GM23338 (cell line): ENCODE measurements at regions not wholly inside any gene's neighbourhood (a gene's known extent, or its start where the extent isn't known, plus 50 kb on each side); places are given as distances from the start of the nearest gene placed in this dataset.
"Not testable (repeated sequence)": the region's sequence is repeated elsewhere in the genome, so short reads cannot be mapped to it uniquely, and the experiment has no call there.

Experiments used
- ATAC-seq: fragments of 200-7000 bp; cut with Tn5 transposase; 3 replicates; pipeline ENCODE4 v1.9.1; 2020
- DNase-seq: peaks from one replicate; pipeline ENCODE4 v3.0.0-alpha.2; 2015; ENCODE audit warnings: low spot score
- H2AFZ ChIP-seq: fragments of 200-600 bp; sonication (generic); 2 replicates; pipeline ENCODE4 v1.8.0; 2016; ENCODE audit warnings: antibody characterized with exemption, mild to moderate bottlenecking, moderate library complexity
- H3F3A ChIP-seq: fragments of 200-600 bp; sonication (generic); replicated peaks from 2 replicates; pipeline ENCODE4 v1.8.0; 2017; ENCODE audit warnings: antibody characterized with exemption, mixed run types, low read depth
- H3K27ac ChIP-seq: fragments of 200-600 bp; sonication (generic); 2 replicates; pipeline ENCODE4 v1.6.1; 2016; ENCODE audit warnings: low read depth
- H3K27me3 ChIP-seq: fragments of 200-600 bp; sonication (generic); 2 replicates; pipeline ENCODE4 v1.8.0; 2016; ENCODE audit warnings: mild to moderate bottlenecking, mixed run types, moderate library complexity; ENCODE audit not compliant: insufficient read depth
- H3K36me3 ChIP-seq: fragments of 200-600 bp; sonication (generic); 2 replicates; pipeline ENCODE4 v1.8.0; 2016; ENCODE audit warnings: mild to moderate bottlenecking; ENCODE audit not compliant: insufficient read depth
- H3K4me1 ChIP-seq: fragments of 200-600 bp; sonication (generic); 2 replicates; pipeline ENCODE4 v1.8.0; 2016; ENCODE audit warnings: mild to moderate bottlenecking, moderate library complexity; ENCODE audit not compliant: insufficient read depth
- H3K4me2 ChIP-seq: fragments of 200-600 bp; sonication (generic); 2 replicates; pipeline ENCODE4 v1.7.1; 2017; ENCODE audit warnings: mixed run types
- H3K4me3 ChIP-seq: fragments of 200-600 bp; sonication (generic); 2 replicates; pipeline ENCODE4 v1.6.1; 2016; ENCODE audit warnings: mixed run types
- H3K79me2 ChIP-seq: fragments of 200-600 bp; sonication (generic); replicated peaks from 2 replicates; pipeline ENCODE4 v1.8.0; 2017; ENCODE audit warnings: mild to moderate bottlenecking; ENCODE audit not compliant: insufficient read depth
- H3K9me2 ChIP-seq: fragments of 200-600 bp; sonication (generic); 2 replicates; pipeline ENCODE4 v1.8.0; 2017; ENCODE audit not compliant: insufficient read depth
- H4K20me1 ChIP-seq: fragments of 200-600 bp; sonication (generic); replicated peaks from 2 replicates; pipeline ENCODE4 v1.8.0; 2017; ENCODE audit warnings: mild to moderate bottlenecking; ENCODE audit not compliant: insufficient read depth
- H3K27ac Mint-ChIP-seq: 2 replicates; pipeline ENCODE4 v1.8.0; 2020; ENCODE audit warnings: inconsistent platforms, mild to moderate bottlenecking, moderate library complexity, mixed read lengths
- H3K27me3 Mint-ChIP-seq: 3 replicates; pipeline ENCODE4 v1.8.0; 2022; ENCODE audit warnings: low read depth, mild to moderate bottlenecking, moderate library complexity, mixed read lengths, inconsistent platforms; ENCODE audit not compliant: insufficient read depth, poor library complexity
- H3K36me3 Mint-ChIP-seq: 3 replicates; pipeline ENCODE4 v1.8.0; 2021; ENCODE audit warnings: low read depth, mild to moderate bottlenecking, inconsistent platforms, moderate library complexity, mixed read lengths
- H3K4me1 Mint-ChIP-seq: 3 replicates; pipeline ENCODE4 v1.8.0; 2020; ENCODE audit warnings: mild to moderate bottlenecking, inconsistent platforms, mixed read lengths
- H3K4me3 Mint-ChIP-seq: 3 replicates; pipeline ENCODE4 v1.8.0; 2021; ENCODE audit warnings: moderate library complexity, mild to moderate bottlenecking, inconsistent platforms, mixed read lengths
- H3K9me3 Mint-ChIP-seq: 3 replicates; pipeline ENCODE4 v1.8.0; 2020; ENCODE audit warnings: moderate library complexity, mild to moderate bottlenecking, inconsistent platforms, mixed read lengths
- CREB1 ChIP-seq: fragments of 250-450 bp; sonication (Bioruptor Pico); IDR thresholded peaks from 2 replicates; pipeline ENCODE4 v1.5.0; 2020; ENCODE audit warnings: low read depth, mild to moderate bottlenecking, moderate library complexity
- EZH2 ChIP-seq: fragments of 200-600 bp; sonication (generic); IDR thresholded peaks from one replicate; pipeline ENCODE4 v1.8.0; 2017; ENCODE audit warnings: antibody characterized with exemption, mild to moderate bottlenecking, low read depth; ENCODE audit not compliant: unreplicated experiment
- JUNB ChIP-seq: IDR thresholded peaks from one replicate; pipeline ENCODE4 v1.6.1; 2016; ENCODE audit warnings: antibody characterized with exemption; ENCODE audit not compliant: unreplicated experiment
- NANOG ChIP-seq: IDR thresholded peaks from 2 replicates; pipeline ENCODE4 v1.6.1; 2016; ENCODE audit warnings: antibody characterized with exemption, borderline replicate concordance
- POLR2AphosphoS5 ChIP-seq: IDR thresholded peaks from 2 replicates; pipeline ENCODE4 v1.6.1; 2016; ENCODE audit warnings: antibody characterized with exemption, low read depth
- STAT1 ChIP-seq: IDR thresholded peaks from one replicate; pipeline ENCODE4 v1.6.1; 2016; ENCODE audit warnings: antibody characterized with exemption; ENCODE audit not compliant: unreplicated experiment
- ZNF114 ChIP-seq: fragments of 250-450 bp; sonication (Bioruptor Pico); IDR thresholded peaks from 2 replicates; pipeline ENCODE4 v1.5.0; 2020; ENCODE audit warnings: mild to moderate bottlenecking, moderate library complexity
- ZNF331 ChIP-seq: fragments of 250-450 bp; sonication (Bioruptor Pico); IDR thresholded peaks from 2 replicates; pipeline ENCODE4 v1.5.0; 2020; ENCODE audit warnings: low read depth, mild to moderate bottlenecking, moderate library complexity
- TF ChIP-seq, protein P1 (sequence below): IDR thresholded peaks from 2 replicates; pipeline ENCODE4 v1.6.1; 2016; ENCODE audit warnings: antibody characterized with exemption
- TF ChIP-seq, protein P2 (sequence below), 2 experiments: fragments of 200-600 bp in 1 of 2; sonication (generic) in 1 of 2; conservative IDR thresholded peaks; 2 replicates each; pipeline versions ENCODE4 v1.5.1 to v1.6.1; 2016 to 2017; ENCODE audit warnings: antibody characterized with exemption in 2 of 2, low read depth in 2 of 2, mild to moderate bottlenecking in 2 of 2, moderate library complexity in 1 of 2
- TF ChIP-seq, protein P3 (sequence below): fragments of 250-450 bp; sonication (Bioruptor Pico); IDR thresholded peaks from 2 replicates; pipeline ENCODE4 v1.5.0; 2020; ENCODE audit warnings: mild to moderate bottlenecking, moderate library complexity
- TF ChIP-seq, protein P4 (sequence below): IDR thresholded peaks from one replicate; pipeline ENCODE4 v1.6.1; 2018; ENCODE audit warnings: antibody characterized with exemption; ENCODE audit not compliant: unreplicated experiment

DNA sequence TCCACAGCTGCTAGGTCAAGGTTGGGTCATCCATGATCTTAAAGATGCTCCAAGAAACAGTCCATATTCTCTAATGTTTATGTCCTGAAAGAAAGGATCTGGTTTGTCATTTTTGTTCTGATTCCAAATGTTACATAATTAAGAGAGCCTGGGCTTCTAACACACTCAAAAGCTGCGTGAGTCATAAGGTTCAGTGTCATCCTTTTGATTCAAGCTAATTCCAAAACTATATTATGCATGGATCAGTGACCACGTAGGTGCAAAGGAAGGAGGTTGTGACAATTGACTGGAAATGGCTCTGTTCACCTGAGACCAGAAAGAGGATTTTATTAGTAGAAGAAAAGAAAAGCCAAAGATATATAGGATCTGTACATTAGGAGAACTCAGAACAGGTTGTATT, 268.7 kb upstream of the GK2 start:
- Mint-ChIP-seq H3K27ac (no peak overlapping the region), H3K36me3 (peaks cover 3% of the 10 kb centered on the region; the same call in 1 of the 3 replicates), H3K4me3 (no peak overlapping the region), H3K9me3 (peaks cover 12% of the 10 kb centered on the region; the same call in 2 of the 3 replicates), H3K27me3 (no peaks in the 10 kb centered on the region), H3K4me1 (no peaks in the 10 kb centered on the region)
- H3K79me2 ChIP-seq, result no peaks in the 10 kb centered on the region
- ATAC-seq (no peak), DNase-seq (no peak)
- no peak overlapping the region for H3K27ac ChIP-seq
- H3K4me2 ChIP-seq, result no peak overlapping the region
- H2AFZ ChIP-seq, result no peak overlapping the region
- H3K4me3 ChIP-seq, result no peak overlapping the region
- H4K20me1 ChIP-seq, result no peaks in the 10 kb centered on the region
- no peaks in the 10 kb centered on the region for H3K27me3 ChIP-seq
- no peaks in the 10 kb centered on the region for H3F3A ChIP-seq
- H3K4me1 ChIP-seq, result no peaks in the 10 kb centered on the region
- TF ChIP-seq, protein P1, sequence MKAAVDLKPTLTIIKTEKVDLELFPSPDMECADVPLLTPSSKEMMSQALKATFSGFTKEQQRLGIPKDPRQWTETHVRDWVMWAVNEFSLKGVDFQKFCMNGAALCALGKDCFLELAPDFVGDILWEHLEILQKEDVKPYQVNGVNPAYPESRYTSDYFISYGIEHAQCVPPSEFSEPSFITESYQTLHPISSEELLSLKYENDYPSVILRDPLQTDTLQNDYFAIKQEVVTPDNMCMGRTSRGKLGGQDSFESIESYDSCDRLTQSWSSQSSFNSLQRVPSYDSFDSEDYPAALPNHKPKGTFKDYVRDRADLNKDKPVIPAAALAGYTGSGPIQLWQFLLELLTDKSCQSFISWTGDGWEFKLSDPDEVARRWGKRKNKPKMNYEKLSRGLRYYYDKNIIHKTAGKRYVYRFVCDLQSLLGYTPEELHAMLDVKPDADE, result no peak
- TF ChIP-seq NANOG (no peak), ZNF114 (CRISPR knock-in tag) (no peak), STAT1 (no peak), EZH2 (no peak), ZNF331 (no peak), JUNB (no peak), POLR2AphosphoS5 (no peak), CREB1 (CRISPR knock-in tag) (no peak)
- TF ChIP-seq, protein P2, sequence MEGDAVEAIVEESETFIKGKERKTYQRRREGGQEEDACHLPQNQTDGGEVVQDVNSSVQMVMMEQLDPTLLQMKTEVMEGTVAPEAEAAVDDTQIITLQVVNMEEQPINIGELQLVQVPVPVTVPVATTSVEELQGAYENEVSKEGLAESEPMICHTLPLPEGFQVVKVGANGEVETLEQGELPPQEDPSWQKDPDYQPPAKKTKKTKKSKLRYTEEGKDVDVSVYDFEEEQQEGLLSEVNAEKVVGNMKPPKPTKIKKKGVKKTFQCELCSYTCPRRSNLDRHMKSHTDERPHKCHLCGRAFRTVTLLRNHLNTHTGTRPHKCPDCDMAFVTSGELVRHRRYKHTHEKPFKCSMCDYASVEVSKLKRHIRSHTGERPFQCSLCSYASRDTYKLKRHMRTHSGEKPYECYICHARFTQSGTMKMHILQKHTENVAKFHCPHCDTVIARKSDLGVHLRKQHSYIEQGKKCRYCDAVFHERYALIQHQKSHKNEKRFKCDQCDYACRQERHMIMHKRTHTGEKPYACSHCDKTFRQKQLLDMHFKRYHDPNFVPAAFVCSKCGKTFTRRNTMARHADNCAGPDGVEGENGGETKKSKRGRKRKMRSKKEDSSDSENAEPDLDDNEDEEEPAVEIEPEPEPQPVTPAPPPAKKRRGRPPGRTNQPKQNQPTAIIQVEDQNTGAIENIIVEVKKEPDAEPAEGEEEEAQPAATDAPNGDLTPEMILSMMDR (conservative IDR thresholded peaks at IDR 0.05; ENCODE audit: low read depth in 2 of 2), result no peak
- TF ChIP-seq, protein P3, sequence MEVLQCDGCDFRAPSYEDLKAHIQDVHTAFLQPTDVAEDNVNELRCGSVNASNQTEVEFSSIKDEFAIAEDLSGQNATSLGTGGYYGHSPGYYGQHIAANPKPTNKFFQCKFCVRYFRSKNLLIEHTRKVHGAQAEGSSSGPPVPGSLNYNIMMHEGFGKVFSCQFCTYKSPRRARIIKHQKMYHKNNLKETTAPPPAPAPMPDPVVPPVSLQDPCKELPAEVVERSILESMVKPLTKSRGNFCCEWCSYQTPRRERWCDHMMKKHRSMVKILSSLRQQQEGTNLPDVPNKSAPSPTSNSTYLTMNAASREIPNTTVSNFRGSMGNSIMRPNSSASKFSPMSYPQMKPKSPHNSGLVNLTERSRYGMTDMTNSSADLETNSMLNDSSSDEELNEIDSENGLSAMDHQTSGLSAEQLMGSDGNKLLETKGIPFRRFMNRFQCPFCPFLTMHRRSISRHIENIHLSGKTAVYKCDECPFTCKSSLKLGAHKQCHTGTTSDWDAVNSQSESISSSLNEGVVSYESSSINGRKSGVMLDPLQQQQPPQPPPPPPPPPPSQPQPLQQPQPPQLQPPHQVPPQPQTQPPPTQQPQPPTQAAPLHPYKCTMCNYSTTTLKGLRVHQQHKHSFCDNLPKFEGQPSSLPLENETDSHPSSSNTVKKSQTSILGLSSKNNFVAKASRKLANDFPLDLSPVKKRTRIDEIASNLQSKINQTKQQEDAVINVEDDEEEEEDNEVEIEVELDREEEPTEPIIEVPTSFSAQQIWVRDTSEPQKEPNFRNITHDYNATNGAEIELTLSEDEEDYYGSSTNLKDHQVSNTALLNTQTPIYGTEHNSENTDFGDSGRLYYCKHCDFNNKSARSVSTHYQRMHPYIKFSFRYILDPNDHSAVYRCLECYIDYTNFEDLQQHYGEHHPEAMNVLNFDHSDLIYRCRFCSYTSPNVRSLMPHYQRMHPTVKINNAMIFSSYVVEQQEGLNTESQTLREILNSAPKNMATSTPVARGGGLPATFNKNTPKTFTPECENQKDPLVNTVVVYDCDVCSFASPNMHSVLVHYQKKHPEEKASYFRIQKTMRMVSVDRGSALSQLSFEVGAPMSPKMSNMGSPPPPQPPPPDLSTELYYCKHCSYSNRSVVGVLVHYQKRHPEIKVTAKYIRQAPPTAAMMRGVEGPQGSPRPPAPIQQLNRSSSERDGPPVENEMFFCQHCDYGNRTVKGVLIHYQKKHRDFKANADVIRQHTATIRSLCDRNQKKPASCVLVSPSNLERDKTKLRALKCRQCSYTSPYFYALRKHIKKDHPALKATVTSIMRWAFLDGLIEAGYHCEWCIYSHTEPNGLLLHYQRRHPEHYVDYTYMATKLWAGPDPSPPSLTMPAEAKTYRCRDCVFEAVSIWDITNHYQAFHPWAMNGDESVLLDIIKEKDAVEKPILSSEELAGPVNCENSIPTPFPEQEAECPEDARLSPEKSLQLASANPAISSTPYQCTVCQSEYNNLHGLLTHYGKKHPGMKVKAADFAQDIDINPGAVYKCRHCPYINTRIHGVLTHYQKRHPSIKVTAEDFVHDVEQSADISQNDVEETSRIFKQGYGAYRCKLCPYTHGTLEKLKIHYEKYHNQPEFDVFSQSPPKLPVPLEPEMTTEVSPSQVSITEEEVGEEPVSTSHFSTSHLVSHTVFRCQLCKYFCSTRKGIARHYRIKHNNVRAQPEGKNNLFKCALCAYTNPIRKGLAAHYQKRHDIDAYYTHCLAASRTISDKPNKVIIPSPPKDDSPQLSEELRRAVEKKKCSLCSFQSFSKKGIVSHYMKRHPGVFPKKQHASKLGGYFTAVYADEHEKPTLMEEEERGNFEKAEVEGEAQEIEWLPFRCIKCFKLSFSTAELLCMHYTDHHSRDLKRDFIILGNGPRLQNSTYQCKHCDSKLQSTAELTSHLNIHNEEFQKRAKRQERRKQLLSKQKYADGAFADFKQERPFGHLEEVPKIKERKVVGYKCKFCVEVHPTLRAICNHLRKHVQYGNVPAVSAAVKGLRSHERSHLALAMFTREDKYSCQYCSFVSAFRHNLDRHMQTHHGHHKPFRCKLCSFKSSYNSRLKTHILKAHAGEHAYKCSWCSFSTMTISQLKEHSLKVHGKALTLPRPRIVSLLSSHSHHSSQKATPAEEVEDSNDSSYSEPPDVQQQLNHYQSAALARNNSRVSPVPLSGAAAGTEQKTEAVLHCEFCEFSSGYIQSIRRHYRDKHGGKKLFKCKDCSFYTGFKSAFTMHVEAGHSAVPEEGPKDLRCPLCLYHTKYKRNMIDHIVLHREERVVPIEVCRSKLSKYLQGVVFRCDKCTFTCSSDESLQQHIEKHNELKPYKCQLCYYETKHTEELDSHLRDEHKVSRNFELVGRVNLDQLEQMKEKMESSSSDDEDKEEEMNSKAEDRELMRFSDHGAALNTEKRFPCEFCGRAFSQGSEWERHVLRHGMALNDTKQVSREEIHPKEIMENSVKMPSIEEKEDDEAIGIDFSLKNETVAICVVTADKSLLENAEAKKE (CRISPR knock-in tag), result no peak
- TF ChIP-seq, protein P4, sequence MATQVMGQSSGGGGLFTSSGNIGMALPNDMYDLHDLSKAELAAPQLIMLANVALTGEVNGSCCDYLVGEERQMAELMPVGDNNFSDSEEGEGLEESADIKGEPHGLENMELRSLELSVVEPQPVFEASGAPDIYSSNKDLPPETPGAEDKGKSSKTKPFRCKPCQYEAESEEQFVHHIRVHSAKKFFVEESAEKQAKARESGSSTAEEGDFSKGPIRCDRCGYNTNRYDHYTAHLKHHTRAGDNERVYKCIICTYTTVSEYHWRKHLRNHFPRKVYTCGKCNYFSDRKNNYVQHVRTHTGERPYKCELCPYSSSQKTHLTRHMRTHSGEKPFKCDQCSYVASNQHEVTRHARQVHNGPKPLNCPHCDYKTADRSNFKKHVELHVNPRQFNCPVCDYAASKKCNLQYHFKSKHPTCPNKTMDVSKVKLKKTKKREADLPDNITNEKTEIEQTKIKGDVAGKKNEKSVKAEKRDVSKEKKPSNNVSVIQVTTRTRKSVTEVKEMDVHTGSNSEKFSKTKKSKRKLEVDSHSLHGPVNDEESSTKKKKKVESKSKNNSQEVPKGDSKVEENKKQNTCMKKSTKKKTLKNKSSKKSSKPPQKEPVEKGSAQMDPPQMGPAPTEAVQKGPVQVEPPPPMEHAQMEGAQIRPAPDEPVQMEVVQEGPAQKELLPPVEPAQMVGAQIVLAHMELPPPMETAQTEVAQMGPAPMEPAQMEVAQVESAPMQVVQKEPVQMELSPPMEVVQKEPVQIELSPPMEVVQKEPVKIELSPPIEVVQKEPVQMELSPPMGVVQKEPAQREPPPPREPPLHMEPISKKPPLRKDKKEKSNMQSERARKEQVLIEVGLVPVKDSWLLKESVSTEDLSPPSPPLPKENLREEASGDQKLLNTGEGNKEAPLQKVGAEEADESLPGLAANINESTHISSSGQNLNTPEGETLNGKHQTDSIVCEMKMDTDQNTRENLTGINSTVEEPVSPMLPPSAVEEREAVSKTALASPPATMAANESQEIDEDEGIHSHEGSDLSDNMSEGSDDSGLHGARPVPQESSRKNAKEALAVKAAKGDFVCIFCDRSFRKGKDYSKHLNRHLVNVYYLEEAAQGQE, result no peak
- no peaks in the 10 kb centered on the region for H3K36me3 ChIP-seq
- H3K9me2 ChIP-seq, result no peaks in the 10 kb centered on the region

DNA sequence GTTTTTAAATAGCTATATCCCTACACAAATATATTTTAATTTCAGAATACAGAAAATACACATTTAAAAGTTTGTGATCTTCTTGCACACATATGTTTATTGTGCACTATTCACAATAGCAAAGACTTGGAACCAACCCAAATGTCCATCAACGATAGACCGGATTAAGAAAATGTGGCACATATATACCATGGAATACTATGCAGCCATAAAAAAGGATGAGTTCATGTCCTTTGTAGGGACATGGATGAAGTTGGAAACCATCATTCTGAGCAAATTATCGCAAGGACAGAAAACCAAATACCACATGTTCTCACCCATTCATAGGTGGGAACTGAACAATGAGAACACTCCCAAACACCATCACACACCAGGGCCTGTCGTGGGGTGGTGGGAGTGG, 266.9 kb upstream of the GK2 start:
- not testable (repeated sequence) for H4K20me1 ChIP-seq, H3K4me3 ChIP-seq, DNase-seq, H3K36me3 ChIP-seq, ATAC-seq, H3K79me2 ChIP-seq, H3K4me3 Mint-ChIP-seq, H3K4me1 ChIP-seq, H3K36me3 Mint-ChIP-seq, H3K4me2 ChIP-seq, H3K27me3 Mint-ChIP-seq, H3K27me3 ChIP-seq, H3K27ac Mint-ChIP-seq, H3K4me1 Mint-ChIP-seq, H3F3A ChIP-seq, H3K9me2 ChIP-seq, H3K27ac ChIP-seq, H2AFZ ChIP-seq
- peaks cover 15% of the 10 kb centered on the region; the same call in 2 of the 3 replicates for H3K9me3 Mint-ChIP-seq
